ENCODE measurements at regions not wholly inside any gene's neighbourhood (a gene's known extent, or its start where the extent isn't known, plus 50 kb on each side); places are given as distances from the start of the nearest gene placed in this dataset.

- Histone ChIP-seq H3K9ac (ENCODE audit: insufficient read depth, low read length, poor library complexity, severe bottlenecking) (no peak overlapping the region), H3K4me2 (replicated peaks; ENCODE audit: extremely low read depth, low read length, poor library complexity, severe bottlenecking) (no peak overlapping the region), H3K4me3 (replicated peaks in 1 of 3; ENCODE audit: low read depth in 2 of 3, low read length in 3 of 3) (no peak overlapping the region), H3K79me2 (ENCODE audit: insufficient read depth, low read length) (no peaks in the 10 kb centered on the region), H3K36me3 (replicated peaks in 1 of 2; ENCODE audit: control insufficient read depth in 1 of 2, insufficient read depth in 2 of 2, low read length in 2 of 2) (no peaks in the 10 kb centered on the region), H3K27ac (ENCODE audit: low read depth in 1 of 2, low read length in 2 of 2) (no peak overlapping the region), H4K20me1 (ENCODE audit: insufficient read depth, low read length) (no peaks in the 10 kb centered on the region), H3K4me1 (ENCODE audit: control insufficient read depth in 1 of 2, insufficient read depth in 2 of 2, low read length in 2 of 2) (no peaks in the 10 kb centered on the region), H3K9me3 (replicated peaks in 1 of 2; ENCODE audit: control insufficient read depth in 1 of 2, insufficient read depth in 1 of 2, low read length in 2 of 2) (peaks cover 4 to 13% of the 10 kb centered on the region in 2 donors), H3K27me3 (ENCODE audit: control insufficient read depth in 2 of 2, insufficient read depth in 2 of 2, low read length in 2 of 2) (no peaks in the 10 kb centered on the region), H2AFZ (ENCODE audit: insufficient read depth, low read depth, low read length, poor library complexity, severe bottlenecking) (no peak overlapping the region)
- no peaks in the 10 kb centered on the region for H3K4me1 Mint-ChIP-seq
- H3K4me3 Mint-ChIP-seq = no peak overlapping the region
- no peaks in the 10 kb centered on the region for H3K36me3 Mint-ChIP-seq
- H3K9me3 Mint-ChIP-seq = peaks cover 8 to 15% (median 10%) of the 10 kb centered on the region in 7 donors
- no peak for DNase-seq
- intact Hi-C loops (cut with micrococcal nuclease) = no loop called here
- peaks cover 0 to 7% (median 3%) of the 10 kb centered on the region in 3 donors for H3K27me3 Mint-ChIP-seq (ENCODE audit: low read depth in 3 of 3)
- H3K27ac Mint-ChIP-seq = no peak overlapping the region
- TF ChIP-seq CTCF (IDR thresholded peaks at IDR 0.05) = no peak
These were observed 122.3 kb upstream of the CAMK1G start for GRCh38 chr1:209461168-209461567.

GRCh38 chr1:209462433-209462832 lies 121.1 kb upstream of the CAMK1G start:
- Histone ChIP-seq H3K27ac (ENCODE audit: low read depth in 1 of 2, low read length in 2 of 2) (no peak overlapping the region), H3K4me2 (replicated peaks; ENCODE audit: extremely low read depth, low read length, poor library complexity, severe bottlenecking) (no peak overlapping the region), H3K27me3 (ENCODE audit: control insufficient read depth in 2 of 2, insufficient read depth in 2 of 2, low read length in 2 of 2) (no peaks in the 10 kb centered on the region), H4K20me1 (ENCODE audit: insufficient read depth, low read length) (no peaks in the 10 kb centered on the region), H3K4me1 (ENCODE audit: control insufficient read depth in 1 of 2, insufficient read depth in 2 of 2, low read length in 2 of 2) (no peaks in the 10 kb centered on the region), H3K4me3 (replicated peaks in 1 of 3; ENCODE audit: low read depth in 2 of 3, low read length in 3 of 3) (no peak overlapping the region), H3K9me3 (replicated peaks in 1 of 2; ENCODE audit: control insufficient read depth in 1 of 2, insufficient read depth in 1 of 2, low read length in 2 of 2) (peaks cover 4 to 13% of the 10 kb centered on the region in 2 donors), H3K9ac (ENCODE audit: insufficient read depth, low read length, poor library complexity, severe bottlenecking) (no peak overlapping the region), H3K79me2 (ENCODE audit: insufficient read depth, low read length) (no peaks in the 10 kb centered on the region), H3K36me3 (replicated peaks in 1 of 2; ENCODE audit: control insufficient read depth in 1 of 2, insufficient read depth in 2 of 2, low read length in 2 of 2) (no peaks in the 10 kb centered on the region), H2AFZ (ENCODE audit: insufficient read depth, low read depth, low read length, poor library complexity, severe bottlenecking) (no peak overlapping the region)
- Mint-ChIP-seq H3K27ac (no peak overlapping the region), H3K4me3 (no peak overlapping the region), H3K36me3 (no peaks in the 10 kb centered on the region), H3K27me3 (ENCODE audit: low read depth in 3 of 3) (peaks cover 0 to 2% (median 1%) of the 10 kb centered on the region in 3 donors), H3K9me3 (peaks cover 8 to 15% (median 10%) of the 10 kb centered on the region in 7 donors), H3K4me1 (no peaks in the 10 kb centered on the region)
- intact Hi-C loops (cut with micrococcal nuclease) = no loop called here
- TF ChIP-seq CTCF (IDR thresholded peaks at IDR 0.05) = no peak
- DNase-seq = no peak
